ENCODE measurements at regions not wholly inside any gene's neighbourhood (a gene's known extent, or its start where the extent isn't known, plus 50 kb on each side); places are given as distances from the start of the nearest gene placed in this dataset.
"Not testable (repeated sequence)": the region's sequence is repeated elsewhere in the genome, so short reads cannot be mapped to it uniquely, and the experiment has no call there.

GRCh38 chr4:177769155-177769554 lies 326.9 kb upstream of the AGA start:
- Mint-ChIP-seq H3K27me3 (peaks cover 2% of the 10 kb centered on the region), H3K9me3 (no peaks in the 10 kb centered on the region), H3K36me3 (ENCODE audit: low read depth) (no peaks in the 10 kb centered on the region), H3K4me3 (no peak overlapping the region), H3K27ac (no peak overlapping the region), H3K4me1 (no peaks in the 10 kb centered on the region)
- ATAC-seq (replicated peaks): no peak

- no peak for ATAC-seq (replicated peaks)
These were observed 328.5 kb upstream of the AGA start for GRCh38 chr4:177770776-177771175.

GRCh38 chr4:177771645-177772044 lies 329.4 kb upstream of the AGA start:
- no peak for ATAC-seq (replicated peaks)
- peaks cover 5% of the 10 kb centered on the region for H3K27me3 Mint-ChIP-seq
- H3K9me3 Mint-ChIP-seq: no peaks in the 10 kb centered on the region
- H3K36me3 Mint-ChIP-seq (ENCODE audit: low read depth): no peaks in the 10 kb centered on the region
- H3K4me1 Mint-ChIP-seq: no peaks in the 10 kb centered on the region
- H3K4me3 Mint-ChIP-seq: no peak overlapping the region
- no peak overlapping the region for H3K27ac Mint-ChIP-seq

More at GRCh38 chr4:177770776-177771175, 328.5 kb upstream of the AGA start:
- Mint-ChIP-seq H3K27ac (no peak overlapping the region), H3K4me3 (no peak overlapping the region), H3K9me3 (no peaks in the 10 kb centered on the region), H3K4me1 (no peaks in the 10 kb centered on the region), H3K36me3 (ENCODE audit: low read depth) (no peaks in the 10 kb centered on the region), H3K27me3 (peaks cover 5% of the 10 kb centered on the region)

GRCh38 chr4:177778623-177779022 lies 336.4 kb upstream of the AGA start:
- H3K36me3 Mint-ChIP-seq (ENCODE audit: low read depth): no peaks in the 10 kb centered on the region
- H3K9me3 Mint-ChIP-seq: no peaks in the 10 kb centered on the region
- no peaks in the 10 kb centered on the region for H3K4me1 Mint-ChIP-seq
- H3K4me3 Mint-ChIP-seq: no peak overlapping the region
- no peak for ATAC-seq (replicated peaks)
- no peak overlapping the region for H3K27ac Mint-ChIP-seq
- peaks cover 13% of the 10 kb centered on the region for H3K27me3 Mint-ChIP-seq

- Mint-ChIP-seq H3K27ac (no peak overlapping the region), H3K4me3 (no peak overlapping the region), H3K9me3 (no peaks in the 10 kb centered on the region), H3K4me1 (no peaks in the 10 kb centered on the region), H3K36me3 (ENCODE audit: low read depth) (no peaks in the 10 kb centered on the region), H3K27me3 (no peaks in the 10 kb centered on the region)
- ATAC-seq (replicated peaks): no peak
These were observed 342.8 kb upstream of the AGA start for GRCh38 chr4:177785000-177785399.

- Mint-ChIP-seq H3K4me1 (no peaks in the 10 kb centered on the region), H3K9me3 (no peaks in the 10 kb centered on the region)
- ATAC-seq (replicated peaks): no peak
These were observed 347.4 kb upstream of the AGA start for GRCh38 chr4:177789610-177790009.

GRCh38 chr4:177791188-177791587 lies 349.0 kb upstream of the AGA start:
- Mint-ChIP-seq H3K4me3 (no peak overlapping the region), H3K9me3 (no peaks in the 10 kb centered on the region), H3K27me3 (no peaks in the 10 kb centered on the region), H3K27ac (no peak overlapping the region), H3K4me1 (no peaks in the 10 kb centered on the region), H3K36me3 (ENCODE audit: low read depth) (no peaks in the 10 kb centered on the region)
- no peak for ATAC-seq (replicated peaks)

More at GRCh38 chr4:177789610-177790009, 347.4 kb upstream of the AGA start:
- no peaks in the 10 kb centered on the region for H3K27me3 Mint-ChIP-seq
- H3K4me3 Mint-ChIP-seq: no peak overlapping the region
- H3K27ac Mint-ChIP-seq: no peak overlapping the region
- no peaks in the 10 kb centered on the region for H3K36me3 Mint-ChIP-seq (ENCODE audit: low read depth)

GRCh38 chr4:177796841-177797240 lies 354.6 kb upstream of the AGA start:
- H3K4me3 Mint-ChIP-seq: no peak overlapping the region
- H3K27me3 Mint-ChIP-seq: no peaks in the 10 kb centered on the region

GRCh38 chr4:177798161-177798560 lies 355.9 kb upstream of the AGA start:
- no peak overlapping the region for H3K27ac Mint-ChIP-seq
- no peak overlapping the region for H3K4me3 Mint-ChIP-seq
- H3K27me3 Mint-ChIP-seq: no peaks in the 10 kb centered on the region
- H3K9me3 Mint-ChIP-seq: no peaks in the 10 kb centered on the region
- ATAC-seq (replicated peaks): no peak
- H3K36me3 Mint-ChIP-seq (ENCODE audit: low read depth): no peaks in the 10 kb centered on the region
- no peaks in the 10 kb centered on the region for H3K4me1 Mint-ChIP-seq

More at GRCh38 chr4:177796841-177797240, 354.6 kb upstream of the AGA start:
- Mint-ChIP-seq H3K36me3 (ENCODE audit: low read depth) (no peaks in the 10 kb centered on the region), H3K4me1 (no peaks in the 10 kb centered on the region), H3K27ac (no peak overlapping the region), H3K9me3 (no peaks in the 10 kb centered on the region)
- no peak for ATAC-seq (replicated peaks)

- Mint-ChIP-seq H3K4me3 (no peak overlapping the region), H3K27me3 (no peaks in the 10 kb centered on the region), H3K4me1 (no peaks in the 10 kb centered on the region), H3K27ac (no peak overlapping the region), H3K9me3 (no peaks in the 10 kb centered on the region), H3K36me3 (ENCODE audit: low read depth) (no peaks in the 10 kb centered on the region)
- ATAC-seq (replicated peaks): no peak
These were observed 359.9 kb upstream of the AGA start for GRCh38 chr4:177802162-177802561.

GRCh38 chr4:177802661-177803060 lies 360.4 kb upstream of the AGA start:
- no peak for ATAC-seq (replicated peaks)
- no peaks in the 10 kb centered on the region for H3K4me1 Mint-ChIP-seq
- H3K27ac Mint-ChIP-seq: no peak overlapping the region
- no peaks in the 10 kb centered on the region for H3K36me3 Mint-ChIP-seq (ENCODE audit: low read depth)
- no peaks in the 10 kb centered on the region for H3K27me3 Mint-ChIP-seq
- H3K9me3 Mint-ChIP-seq: no peaks in the 10 kb centered on the region
- no peak overlapping the region for H3K4me3 Mint-ChIP-seq

- no peak for ATAC-seq (replicated peaks)
These were observed 360.9 kb upstream of the AGA start for GRCh38 chr4:177803151-177803550.

GRCh38 chr4:177809791-177810190 lies 367.6 kb upstream of the AGA start:
- ATAC-seq (replicated peaks): no peak
- Mint-ChIP-seq H3K27me3 (peaks cover 3% of the 10 kb centered on the region), H3K9me3 (no peaks in the 10 kb centered on the region), H3K36me3 (ENCODE audit: low read depth) (no peaks in the 10 kb centered on the region), H3K4me3 (no peak overlapping the region), H3K4me1 (no peaks in the 10 kb centered on the region), H3K27ac (no peak overlapping the region)

More at GRCh38 chr4:177803151-177803550, 360.9 kb upstream of the AGA start:
- Mint-ChIP-seq H3K27me3 (no peaks in the 10 kb centered on the region), H3K36me3 (ENCODE audit: low read depth) (no peaks in the 10 kb centered on the region), H3K27ac (no peak overlapping the region), H3K4me3 (no peak overlapping the region), H3K4me1 (no peaks in the 10 kb centered on the region), H3K9me3 (no peaks in the 10 kb centered on the region)

- Mint-ChIP-seq H3K36me3 (ENCODE audit: low read depth) (no peaks in the 10 kb centered on the region), H3K4me1 (no peaks in the 10 kb centered on the region)
- no peak for ATAC-seq (replicated peaks)
These were observed 368.0 kb upstream of the AGA start for GRCh38 chr4:177810220-177810619.

GRCh38 chr4:177818392-177818791 lies 376.2 kb upstream of the AGA start:
- ATAC-seq (replicated peaks); H3K9me3 Mint-ChIP-seq; H3K27me3 Mint-ChIP-seq; H3K27ac Mint-ChIP-seq; H3K4me3 Mint-ChIP-seq; H3K36me3 Mint-ChIP-seq (ENCODE audit: low read depth); H3K4me1 Mint-ChIP-seq: not testable (repeated sequence)

More at GRCh38 chr4:177810220-177810619, 368.0 kb upstream of the AGA start:
- no peak overlapping the region for H3K4me3 Mint-ChIP-seq
- no peaks in the 10 kb centered on the region for H3K9me3 Mint-ChIP-seq
- no peak overlapping the region for H3K27ac Mint-ChIP-seq
- H3K27me3 Mint-ChIP-seq: peaks cover 3% of the 10 kb centered on the region

GRCh38 chr4:177826973-177827372 lies 384.7 kb upstream of the AGA start:
- Mint-ChIP-seq H3K27me3 (peaks cover 4% of the 10 kb centered on the region), H3K27ac (no peak overlapping the region), H3K9me3 (peaks cover 6% of the 10 kb centered on the region), H3K4me1 (no peaks in the 10 kb centered on the region), H3K4me3 (no peak overlapping the region), H3K36me3 (ENCODE audit: low read depth) (no peaks in the 10 kb centered on the region)
- ATAC-seq (replicated peaks): no peak
